Large intestine (tissue), 3 donors: ENCODE measurements at regions not wholly inside any gene's neighbourhood (a gene's known extent, or its start where the extent isn't known, plus 50 kb on each side); places are given as distances from the start of the nearest gene placed in this dataset.

Experiments
- DNase-seq, 2 donors: peaks; one replicate each; pipeline versions ENCODE4 v3.0.0 to v3.0.0-alpha.2; 2013
- H3K27ac ChIP-seq: one replicate; pipeline ENCODE4 v1.5.1; 2013; ENCODE audit warnings: low read length
- H3K27me3 ChIP-seq: 2 replicates; pipeline ENCODE4 v1.6.1; 2013; ENCODE audit warnings: low read length; ENCODE audit not compliant: control insufficient read depth, insufficient read depth
- H3K36me3 ChIP-seq: 2 replicates; pipeline ENCODE4 v1.6.1; 2013; ENCODE audit warnings: low read length; ENCODE audit not compliant: control insufficient read depth, insufficient read depth
- H3K4me1 ChIP-seq: one replicate; pipeline ENCODE4 v1.6.1; 2013; ENCODE audit warnings: low read length; ENCODE audit not compliant: control insufficient read depth, insufficient read depth
- H3K4me3 ChIP-seq: one replicate; pipeline ENCODE4 v1.5.1; 2013; ENCODE audit warnings: low read length
- H3K9me3 ChIP-seq: one replicate; pipeline ENCODE4 v1.6.1; 2013; ENCODE audit warnings: mild to moderate bottlenecking, low read depth, low read length, moderate library complexity; ENCODE audit not compliant: control insufficient read depth
- WGBS: methylation state at CpG from one replicate; pipeline ENCODE4 v1.1.5; 2013; ENCODE audit warnings: low lambda C conversion rate; ENCODE audit not compliant: insufficient coverage; 5-methylcytosine and 5-hydroxymethylcytosine counted together

- peak; percentile 65 to 69 for DNase-seq
- 100% methylated on average over 1 of the region's 20 CpGs for WGBS
- Histone ChIP-seq H3K27ac (no peak overlapping the region), H3K27me3 (no peaks in the 10 kb centered on the region), H3K9me3 (no peaks in the 10 kb centered on the region), H3K4me1 (no peaks in the 10 kb centered on the region), H3K4me3 (no peak overlapping the region), H3K36me3 (no peaks in the 10 kb centered on the region)
These were observed 104.1 kb downstream of the XCL2 start for GRCh38 chr1:168439456-168440375.

- WGBS: no CpG with 5 or more reads among the region's 3 CpGs
- no peaks in the 10 kb centered on the region for H3K27me3 ChIP-seq
- H3K9me3 ChIP-seq: no peaks in the 10 kb centered on the region
These were observed 105.2 kb downstream of the XCL2 start for GRCh38 chr1:168438626-168439025.

GRCh38 chr1:168437821-168438220 lies 106.0 kb downstream of the XCL2 start:
- H3K36me3 ChIP-seq: no peaks in the 10 kb centered on the region
- no CpG with 5 or more reads among the region's 6 CpGs for WGBS
- no peak for DNase-seq
- H3K27me3 ChIP-seq: no peaks in the 10 kb centered on the region
- H3K27ac ChIP-seq: no peak overlapping the region
- H3K9me3 ChIP-seq: no peaks in the 10 kb centered on the region
- H3K4me1 ChIP-seq: no peaks in the 10 kb centered on the region
- H3K4me3 ChIP-seq: no peak overlapping the region

More at GRCh38 chr1:168438626-168439025, 105.2 kb downstream of the XCL2 start:
- no peaks in the 10 kb centered on the region for H3K36me3 ChIP-seq
- H3K27ac ChIP-seq: no peak overlapping the region
- DNase-seq: no peak
- no peak overlapping the region for H3K4me3 ChIP-seq
- H3K4me1 ChIP-seq: no peaks in the 10 kb centered on the region

- no peaks in the 10 kb centered on the region for H3K27me3 ChIP-seq
- no peak for DNase-seq
These were observed 108.4 kb downstream of the XCL2 start for GRCh38 chr1:168435439-168435838.

GRCh38 chr1:168433238-168433637 lies 110.6 kb downstream of the XCL2 start:
- Histone ChIP-seq H3K4me3 (no peak overlapping the region), H3K36me3 (no peaks in the 10 kb centered on the region), H3K9me3 (no peaks in the 10 kb centered on the region), H3K27ac (no peak overlapping the region), H3K27me3 (no peaks in the 10 kb centered on the region), H3K4me1 (no peaks in the 10 kb centered on the region)
- no CpG with 5 or more reads among the region's 2 CpGs for WGBS
- no peak for DNase-seq

More at GRCh38 chr1:168435439-168435838, 108.4 kb downstream of the XCL2 start:
- Histone ChIP-seq H3K27ac (no peak overlapping the region), H3K36me3 (no peaks in the 10 kb centered on the region), H3K9me3 (no peaks in the 10 kb centered on the region), H3K4me3 (no peak overlapping the region), H3K4me1 (no peaks in the 10 kb centered on the region)
- WGBS: no CpG with 5 or more reads among the region's 6 CpGs

GRCh38 chr1:168431882-168432281 lies 111.9 kb downstream of the XCL2 start:
- Histone ChIP-seq H3K9me3 (no peaks in the 10 kb centered on the region), H3K27ac (no peak overlapping the region), H3K27me3 (no peaks in the 10 kb centered on the region), H3K4me1 (no peaks in the 10 kb centered on the region), H3K36me3 (no peaks in the 10 kb centered on the region), H3K4me3 (no peak overlapping the region)
- DNase-seq: no peak

- no peaks in the 10 kb centered on the region for H3K4me1 ChIP-seq
- no peaks in the 10 kb centered on the region for H3K36me3 ChIP-seq
- H3K9me3 ChIP-seq: no peaks in the 10 kb centered on the region
- H3K27me3 ChIP-seq: no peaks in the 10 kb centered on the region
- H3K4me3 ChIP-seq: no peak overlapping the region
- DNase-seq: no peak
- H3K27ac ChIP-seq: no peak overlapping the region
- no CpG with 5 or more reads among the region's 13 CpGs for WGBS
These were observed 113.5 kb downstream of the XCL2 start for GRCh38 chr1:168430321-168430720.

- WGBS: no CpG with 5 or more reads among the region's 4 CpGs
- Histone ChIP-seq H3K4me1 (no peaks in the 10 kb centered on the region), H3K27ac (no peak overlapping the region), H3K9me3 (no peaks in the 10 kb centered on the region), H3K27me3 (no peaks in the 10 kb centered on the region), H3K36me3 (no peaks in the 10 kb centered on the region), H3K4me3 (no peak overlapping the region)
- no peak for DNase-seq
These were observed 115.6 kb downstream of the XCL2 start for GRCh38 chr1:168428063-168428731.

GRCh38 chr1:168427051-168427450 lies 116.7 kb downstream of the XCL2 start:
- no peak overlapping the region for H3K4me3 ChIP-seq
- H3K4me1 ChIP-seq: no peaks in the 10 kb centered on the region
- DNase-seq: no peak
- no peaks in the 10 kb centered on the region for H3K36me3 ChIP-seq
- WGBS: no CpG with 5 or more reads among the region's 1 CpG
- no peaks in the 10 kb centered on the region for H3K9me3 ChIP-seq
- no peak overlapping the region for H3K27ac ChIP-seq
- no peaks in the 10 kb centered on the region for H3K27me3 ChIP-seq

- no peaks in the 10 kb centered on the region for H3K36me3 ChIP-seq
- H3K27me3 ChIP-seq: no peaks in the 10 kb centered on the region
- no peak overlapping the region for H3K27ac ChIP-seq
- H3K9me3 ChIP-seq: no peaks in the 10 kb centered on the region
- no peak overlapping the region for H3K4me3 ChIP-seq
- DNase-seq: no peak
- no peaks in the 10 kb centered on the region for H3K4me1 ChIP-seq
- WGBS: 80% methylated on average over 1 of the region's 2 CpGs
These were observed 119.5 kb downstream of the XCL2 start for GRCh38 chr1:168424281-168424680.
